ENCODE measurements at regions not wholly inside any gene's neighbourhood (a gene's known extent, or its start where the extent isn't known, plus 50 kb on each side); places are given as distances from the start of the nearest gene placed in this dataset.

GRCh38 chr12:14164266-14164665, 182.9 kb upstream of the GRIN2B start:
- TF ChIP-seq CTCF (IDR thresholded peaks at IDR 0.05) (no peak), POLR2A (IDR thresholded peaks at IDR 0.05; ENCODE audit: low read depth) (no peak)

Data from esophagus muscularis mucosa (tissue), 3 donors.